ENCODE measurements at regions not wholly inside any gene's neighbourhood (a gene's known extent, or its start where the extent isn't known, plus 50 kb on each side); places are given as distances from the start of the nearest gene placed in this dataset.

GRCh38 chrX:122268353-122268752, 915.7 kb upstream of the GRIA3 start:
- Histone ChIP-seq H2AFZ (ENCODE audit: low read length) (no peak overlapping the region), H3K9ac (ENCODE audit: low read length) (no peak overlapping the region), H3K79me2 (ENCODE audit: low read length) (no peaks in the 10 kb centered on the region), H3K27ac (ENCODE audit: low read length) (no peak overlapping the region), H3K9me2 (replicated peaks; ENCODE audit: insufficient read depth, low read length) (no peaks in the 10 kb centered on the region), H3F3A (ENCODE audit: insufficient read depth, low read length) (no peaks in the 10 kb centered on the region), H4K20me1 (ENCODE audit: insufficient read depth, low read length) (no peaks in the 10 kb centered on the region), H3K9me3 (replicated peaks; ENCODE audit: insufficient read depth, low read length) (no peaks in the 10 kb centered on the region), H3K4me2 (ENCODE audit: low read depth, low read length) (no peak overlapping the region), H3K4me3 (ENCODE audit: low read length) (no peak overlapping the region), H3K27me3 (replicated peaks; ENCODE audit: insufficient read depth, low read length) (no peaks in the 10 kb centered on the region), H3K4me1 (ENCODE audit: low read length) (no peaks in the 10 kb centered on the region), H3K36me3 (replicated peaks; ENCODE audit: insufficient read depth, low read length) (no peaks in the 10 kb centered on the region)
- no peak for DNase-seq
- TF ChIP-seq, protein P1, sequence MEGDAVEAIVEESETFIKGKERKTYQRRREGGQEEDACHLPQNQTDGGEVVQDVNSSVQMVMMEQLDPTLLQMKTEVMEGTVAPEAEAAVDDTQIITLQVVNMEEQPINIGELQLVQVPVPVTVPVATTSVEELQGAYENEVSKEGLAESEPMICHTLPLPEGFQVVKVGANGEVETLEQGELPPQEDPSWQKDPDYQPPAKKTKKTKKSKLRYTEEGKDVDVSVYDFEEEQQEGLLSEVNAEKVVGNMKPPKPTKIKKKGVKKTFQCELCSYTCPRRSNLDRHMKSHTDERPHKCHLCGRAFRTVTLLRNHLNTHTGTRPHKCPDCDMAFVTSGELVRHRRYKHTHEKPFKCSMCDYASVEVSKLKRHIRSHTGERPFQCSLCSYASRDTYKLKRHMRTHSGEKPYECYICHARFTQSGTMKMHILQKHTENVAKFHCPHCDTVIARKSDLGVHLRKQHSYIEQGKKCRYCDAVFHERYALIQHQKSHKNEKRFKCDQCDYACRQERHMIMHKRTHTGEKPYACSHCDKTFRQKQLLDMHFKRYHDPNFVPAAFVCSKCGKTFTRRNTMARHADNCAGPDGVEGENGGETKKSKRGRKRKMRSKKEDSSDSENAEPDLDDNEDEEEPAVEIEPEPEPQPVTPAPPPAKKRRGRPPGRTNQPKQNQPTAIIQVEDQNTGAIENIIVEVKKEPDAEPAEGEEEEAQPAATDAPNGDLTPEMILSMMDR (IDR thresholded peaks at IDR 0.05; ENCODE audit: low read length): no peak
- TF ChIP-seq EZH2phosphoT487 (IDR thresholded peaks at IDR 0.05; ENCODE audit: low read length): no peak
- TF ChIP-seq EZH2 (optimal IDR thresholded peaks at IDR 0.05; ENCODE audit: low read depth, low read length): no peak

GRCh38 chrX:122269243-122269781, 914.8 kb upstream of the GRIA3 start:
- Histone ChIP-seq H3F3A (ENCODE audit: insufficient read depth, low read length) (no peaks in the 10 kb centered on the region), H3K9me2 (replicated peaks; ENCODE audit: insufficient read depth, low read length) (no peaks in the 10 kb centered on the region), H3K9ac (ENCODE audit: low read length) (no peak overlapping the region), H3K79me2 (ENCODE audit: low read length) (no peaks in the 10 kb centered on the region), H3K4me1 (ENCODE audit: low read length) (no peaks in the 10 kb centered on the region), H3K9me3 (replicated peaks; ENCODE audit: insufficient read depth, low read length) (no peaks in the 10 kb centered on the region), H3K4me3 (ENCODE audit: low read length) (no peak overlapping the region), H2AFZ (ENCODE audit: low read length) (no peak overlapping the region), H3K27ac (ENCODE audit: low read length) (no peak overlapping the region), H4K20me1 (ENCODE audit: insufficient read depth, low read length) (no peaks in the 10 kb centered on the region), H3K4me2 (ENCODE audit: low read depth, low read length) (no peak overlapping the region), H3K36me3 (replicated peaks; ENCODE audit: insufficient read depth, low read length) (no peaks in the 10 kb centered on the region), H3K27me3 (replicated peaks; ENCODE audit: insufficient read depth, low read length) (no peaks in the 10 kb centered on the region)
- no peak for DNase-seq
- TF ChIP-seq EZH2phosphoT487 (IDR thresholded peaks at IDR 0.05; ENCODE audit: low read length) (no peak), EZH2 (optimal IDR thresholded peaks at IDR 0.05; ENCODE audit: low read depth, low read length) (no peak)
- TF ChIP-seq, protein P1 (IDR thresholded peaks at IDR 0.05; ENCODE audit: low read length): no peak

GRCh38 chrX:122270809-122271494, 913.1 kb upstream of the GRIA3 start:
- H3K4me3 ChIP-seq (ENCODE audit: low read length): no peak overlapping the region
- H4K20me1 ChIP-seq (ENCODE audit: insufficient read depth, low read length): no peaks in the 10 kb centered on the region
- H3K27ac ChIP-seq (ENCODE audit: low read length): no peak overlapping the region
- no peaks in the 10 kb centered on the region for H3K9me2 ChIP-seq (replicated peaks; ENCODE audit: insufficient read depth, low read length)
- H2AFZ ChIP-seq (ENCODE audit: low read length): no peak overlapping the region
- TF ChIP-seq EZH2phosphoT487 (IDR thresholded peaks at IDR 0.05; ENCODE audit: low read length) (no peak), EZH2 (optimal IDR thresholded peaks at IDR 0.05; ENCODE audit: low read depth, low read length) (no peak)
- TF ChIP-seq, protein P1 (IDR thresholded peaks at IDR 0.05; ENCODE audit: low read length): no peak
- H3K9ac ChIP-seq (ENCODE audit: low read length): no peak overlapping the region
- no peak overlapping the region for H3K4me2 ChIP-seq (ENCODE audit: low read depth, low read length)
- H3K27me3 ChIP-seq (replicated peaks; ENCODE audit: insufficient read depth, low read length): no peaks in the 10 kb centered on the region
- no peaks in the 10 kb centered on the region for H3K36me3 ChIP-seq (replicated peaks; ENCODE audit: insufficient read depth, low read length)
- H3K9me3 ChIP-seq (replicated peaks; ENCODE audit: insufficient read depth, low read length): no peaks in the 10 kb centered on the region
- H3K79me2 ChIP-seq (ENCODE audit: low read length): no peaks in the 10 kb centered on the region
- no peaks in the 10 kb centered on the region for H3K4me1 ChIP-seq (ENCODE audit: low read length)
- no peak for DNase-seq
- H3F3A ChIP-seq (ENCODE audit: insufficient read depth, low read length): no peaks in the 10 kb centered on the region
